ENCODE measurements at regions not wholly inside any gene's neighbourhood (a gene's known extent, or its start where the extent isn't known, plus 50 kb on each side); places are given as distances from the start of the nearest gene placed in this dataset.

DNA sequence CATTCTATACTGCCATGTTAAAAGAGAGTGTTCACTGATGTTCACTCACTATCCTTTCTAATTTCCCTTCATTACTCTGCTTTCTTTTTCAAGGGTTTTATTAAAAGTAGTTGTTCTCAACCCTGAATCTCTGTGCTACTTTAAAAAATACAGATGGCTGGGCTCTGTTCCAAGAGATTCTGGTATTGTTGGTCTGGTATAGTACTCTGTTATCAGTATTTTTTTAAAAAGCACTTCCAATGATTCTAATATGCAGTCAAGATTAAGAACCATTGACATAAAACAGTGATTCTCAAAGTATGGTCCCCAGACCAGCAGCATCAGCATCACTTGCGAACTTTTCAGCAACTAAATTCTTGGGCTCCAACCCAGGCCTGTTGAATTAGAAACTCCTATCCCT lies 77.0 kb upstream of the STARD4 start:
- TF ChIP-seq GATA3 (IDR thresholded peaks at IDR 0.05; ENCODE audit: low read depth, low read length) (no peak), GATA2 (IDR thresholded peaks at IDR 0.05; ENCODE audit: low read depth, low read length) (no peak)

Data from SH-SY5Y (cell line).